ENCODE measurements at regions not wholly inside any gene's neighbourhood (a gene's known extent, or its start where the extent isn't known, plus 50 kb on each side); places are given as distances from the start of the nearest gene placed in this dataset.

GRCh38 chr14:82431031-82431430 lies 897.4 kb upstream of the SEL1L start:
- no peaks in the 10 kb centered on the region for H3K27me3 ChIP-seq (replicated peaks in 1 of 2; ENCODE audit: control insufficient read depth in 2 of 2, extremely low read depth in 1 of 2, insufficient read depth in 2 of 2, low read length in 1 of 2)
- CTCF ChIA-PET, result no interaction called here

GRCh38 chr14:82432301-82433105 lies 898.9 kb upstream of the SEL1L start:
- Mint-ChIP-seq H3K36me3 (no peaks in the 10 kb centered on the region), H3K27ac (no peak overlapping the region), H3K4me3 (no peak overlapping the region), H3K4me1 (no peaks in the 10 kb centered on the region), H3K9me3 (peaks cover 15 to 34% (median 19%) of the 10 kb centered on the region in 3 donors), H3K27me3 (no peaks in the 10 kb centered on the region)
- Histone ChIP-seq H3K36me3 (ENCODE audit: control insufficient read depth in 2 of 2, extremely low read depth in 1 of 2, insufficient read depth in 1 of 2, low read length in 1 of 2) (no peaks in the 10 kb centered on the region), H3K27ac (ENCODE audit: low read length) (no peak overlapping the region), H3K9me3 (peaks cover 3% of the 10 kb centered on the region), H3K27me3 (replicated peaks in 1 of 2; ENCODE audit: control insufficient read depth in 2 of 2, extremely low read depth in 1 of 2, insufficient read depth in 2 of 2, low read length in 1 of 2) (no peaks in the 10 kb centered on the region), H3K4me3 (ENCODE audit: control insufficient read depth in 1 of 2, extremely low read depth in 1 of 2, low read length in 1 of 2) (no peak overlapping the region), H3K4me1 (ENCODE audit: control insufficient read depth in 1 of 2, extremely low read depth in 1 of 2, insufficient read depth in 2 of 2, low read length in 2 of 2) (no peaks in the 10 kb centered on the region)
- DNase-seq (no peak), ATAC-seq (replicated peaks in 1 of 4) (no peak)
- ChIA-PET CTCF (no interaction called here), POLR2A (no interaction called here)
- no CpG with 5 or more reads among the region's 3 CpGs for WGBS (ENCODE audit: insufficient coverage)

More at GRCh38 chr14:82431031-82431430, 897.4 kb upstream of the SEL1L start:
- Mint-ChIP-seq H3K36me3 (no peaks in the 10 kb centered on the region), H3K4me3 (no peak overlapping the region), H3K9me3 (peaks cover 17 to 35% (median 18%) of the 10 kb centered on the region in 3 donors), H3K27ac (no peak overlapping the region), H3K4me1 (no peaks in the 10 kb centered on the region), H3K27me3 (no peaks in the 10 kb centered on the region)
- Histone ChIP-seq H3K4me1 (ENCODE audit: control insufficient read depth in 1 of 2, extremely low read depth in 1 of 2, insufficient read depth in 2 of 2, low read length in 2 of 2) (no peaks in the 10 kb centered on the region), H3K36me3 (ENCODE audit: control insufficient read depth in 2 of 2, extremely low read depth in 1 of 2, insufficient read depth in 1 of 2, low read length in 1 of 2) (no peaks in the 10 kb centered on the region), H3K9me3 (peaks cover 3% of the 10 kb centered on the region), H3K4me3 (ENCODE audit: control insufficient read depth in 1 of 2, extremely low read depth in 1 of 2, low read length in 1 of 2) (no peak overlapping the region), H3K27ac (ENCODE audit: low read length) (no peak overlapping the region)
- no peak for ATAC-seq (replicated peaks in 1 of 4)
- POLR2A ChIA-PET, result no interaction called here
- no peak for DNase-seq

- no peaks in the 10 kb centered on the region for H3K27me3 Mint-ChIP-seq
- Histone ChIP-seq H3K4me3 (ENCODE audit: control insufficient read depth in 1 of 2, extremely low read depth in 1 of 2, low read length in 1 of 2) (no peak overlapping the region), H3K36me3 (ENCODE audit: control insufficient read depth in 2 of 2, extremely low read depth in 1 of 2, insufficient read depth in 1 of 2, low read length in 1 of 2) (no peaks in the 10 kb centered on the region), H3K4me1 (ENCODE audit: control insufficient read depth in 1 of 2, extremely low read depth in 1 of 2, insufficient read depth in 2 of 2, low read length in 2 of 2) (no peaks in the 10 kb centered on the region), H3K27me3 (replicated peaks in 1 of 2; ENCODE audit: control insufficient read depth in 2 of 2, extremely low read depth in 1 of 2, insufficient read depth in 2 of 2, low read length in 1 of 2) (no peaks in the 10 kb centered on the region), H3K27ac (ENCODE audit: low read length) (no peak overlapping the region), H3K9me3 (no peaks in the 10 kb centered on the region)
- H3K4me3 Mint-ChIP-seq, result no peak overlapping the region
- no peak overlapping the region for H3K27ac Mint-ChIP-seq
- ChIA-PET POLR2A (no interaction called here), CTCF (no interaction called here)
- no peak for DNase-seq
- H3K36me3 Mint-ChIP-seq, result no peaks in the 10 kb centered on the region
- peaks cover 21 to 36% (median 33%) of the 10 kb centered on the region in 3 donors for H3K9me3 Mint-ChIP-seq
- WGBS (ENCODE audit: insufficient coverage), result no CpG with 5 or more reads among the region's 2 CpGs
- H3K4me1 Mint-ChIP-seq, result no peaks in the 10 kb centered on the region
- ATAC-seq (replicated peaks in 1 of 4), result no peak
These were observed 904.8 kb upstream of the SEL1L start for GRCh38 chr14:82438436-82438835.

GRCh38 chr14:82441270-82441669 lies 907.6 kb upstream of the SEL1L start:
- 84% methylated on average over 3 of the region's 3 CpGs for WGBS (ENCODE audit: insufficient coverage)
- H3K27me3 Mint-ChIP-seq, result no peaks in the 10 kb centered on the region
- H3K27me3 ChIP-seq (replicated peaks in 1 of 2; ENCODE audit: control insufficient read depth in 2 of 2, extremely low read depth in 1 of 2, insufficient read depth in 2 of 2, low read length in 1 of 2), result no peaks in the 10 kb centered on the region
- no peak overlapping the region for H3K27ac Mint-ChIP-seq
- H3K9me3 ChIP-seq, result no peaks in the 10 kb centered on the region
- peaks cover 17 to 28% (median 24%) of the 10 kb centered on the region in 3 donors for H3K9me3 Mint-ChIP-seq
- ChIA-PET POLR2A (no interaction called here), CTCF (no interaction called here)
- H3K4me3 Mint-ChIP-seq, result no peak overlapping the region
- H3K4me1 Mint-ChIP-seq, result no peaks in the 10 kb centered on the region
- no peaks in the 10 kb centered on the region for H3K4me1 ChIP-seq (ENCODE audit: control insufficient read depth in 1 of 2, extremely low read depth in 1 of 2, insufficient read depth in 2 of 2, low read length in 2 of 2)
- ATAC-seq (replicated peaks in 1 of 4) (no peak), DNase-seq (no peak)
- no peaks in the 10 kb centered on the region for H3K36me3 ChIP-seq (ENCODE audit: control insufficient read depth in 2 of 2, extremely low read depth in 1 of 2, insufficient read depth in 1 of 2, low read length in 1 of 2)
- H3K36me3 Mint-ChIP-seq, result no peaks in the 10 kb centered on the region
- H3K4me3 ChIP-seq (ENCODE audit: control insufficient read depth in 1 of 2, extremely low read depth in 1 of 2, low read length in 1 of 2), result no peak overlapping the region
- no peak overlapping the region for H3K27ac ChIP-seq (ENCODE audit: low read length)

GRCh38 chr14:82445810-82446570 lies 912.3 kb upstream of the SEL1L start:
- Histone ChIP-seq H3K4me3 (ENCODE audit: control insufficient read depth in 1 of 2, extremely low read depth in 1 of 2, low read length in 1 of 2) (no peak overlapping the region), H3K4me1 (ENCODE audit: control insufficient read depth in 1 of 2, extremely low read depth in 1 of 2, insufficient read depth in 2 of 2, low read length in 2 of 2) (no peaks in the 10 kb centered on the region), H3K27ac (ENCODE audit: low read length) (no peak overlapping the region), H3K27me3 (replicated peaks in 1 of 2; ENCODE audit: control insufficient read depth in 2 of 2, extremely low read depth in 1 of 2, insufficient read depth in 2 of 2, low read length in 1 of 2) (no peaks in the 10 kb centered on the region), H3K9me3 (no peaks in the 10 kb centered on the region), H3K36me3 (ENCODE audit: control insufficient read depth in 2 of 2, extremely low read depth in 1 of 2, insufficient read depth in 1 of 2, low read length in 1 of 2) (no peaks in the 10 kb centered on the region)
- Mint-ChIP-seq H3K27me3 (no peaks in the 10 kb centered on the region), H3K4me1 (no peaks in the 10 kb centered on the region), H3K4me3 (no peak overlapping the region), H3K36me3 (no peaks in the 10 kb centered on the region), H3K27ac (no peak overlapping the region), H3K9me3 (peaks cover 10 to 24% (median 20%) of the 10 kb centered on the region in 3 donors)
- ChIA-PET CTCF (no interaction called here), POLR2A (no interaction called here)
- ATAC-seq (replicated peaks in 1 of 4), result no peak
- WGBS (ENCODE audit: insufficient coverage), result no CpG with 5 or more reads among the region's 5 CpGs
- DNase-seq, result no peak

GRCh38 chr14:82447586-82447985 lies 913.9 kb upstream of the SEL1L start:
- Histone ChIP-seq H3K4me3 (ENCODE audit: control insufficient read depth in 1 of 2, extremely low read depth in 1 of 2, low read length in 1 of 2) (no peak overlapping the region), H3K36me3 (ENCODE audit: control insufficient read depth in 2 of 2, extremely low read depth in 1 of 2, insufficient read depth in 1 of 2, low read length in 1 of 2) (no peaks in the 10 kb centered on the region), H3K9me3 (peaks cover 2% of the 10 kb centered on the region), H3K4me1 (ENCODE audit: control insufficient read depth in 1 of 2, extremely low read depth in 1 of 2, insufficient read depth in 2 of 2, low read length in 2 of 2) (no peaks in the 10 kb centered on the region), H3K27me3 (replicated peaks in 1 of 2; ENCODE audit: control insufficient read depth in 2 of 2, extremely low read depth in 1 of 2, insufficient read depth in 2 of 2, low read length in 1 of 2) (no peaks in the 10 kb centered on the region), H3K27ac (ENCODE audit: low read length) (no peak overlapping the region)
- WGBS (ENCODE audit: insufficient coverage), result no CpG with 5 or more reads among the region's 3 CpGs
- Mint-ChIP-seq H3K4me1 (no peaks in the 10 kb centered on the region), H3K27ac (no peak overlapping the region), H3K9me3 (peaks cover 0 to 20% (median 14%) of the 10 kb centered on the region in 3 donors), H3K27me3 (no peaks in the 10 kb centered on the region), H3K4me3 (no peak overlapping the region), H3K36me3 (no peaks in the 10 kb centered on the region)
- POLR2A ChIA-PET, result no interaction called here
- ATAC-seq (replicated peaks in 1 of 4) (no peak), DNase-seq (no peak)
- CTCF ChIA-PET, result no interaction called here
